ENCODE measurements at regions not wholly inside any gene's neighbourhood (a gene's known extent, or its start where the extent isn't known, plus 50 kb on each side); places are given as distances from the start of the nearest gene placed in this dataset.
A peak's percentile ranks its signal among the peaks of the same experiment; 100 is the strongest.

GRCh38 chr5:133773247-133774202, 161.2 kb upstream of the FSTL4 start:
- POLR2A ChIA-PET = no interaction called here
- Mint-ChIP-seq H3K4me3 (no peak overlapping the region), H3K27me3 (peaks cover 22% of the 10 kb centered on the region), H3K4me1 (no peaks in the 10 kb centered on the region), H3K36me3 (no peaks in the 10 kb centered on the region), H3K9me3 (peaks cover 7% of the 10 kb centered on the region), H3K27ac (no peak overlapping the region)
- ATAC-seq (ENCODE audit: low read depth) (no peak), DNase-seq (no peak)

- peaks cover 36% of the 10 kb centered on the region for H3K27me3 Mint-ChIP-seq
- H3K9me3 Mint-ChIP-seq = peaks cover 7% of the 10 kb centered on the region
- DNase-seq (no peak), ATAC-seq (ENCODE audit: low read depth) (no peak)
- H3K4me1 Mint-ChIP-seq = no peaks in the 10 kb centered on the region
- no peak overlapping the region for H3K4me3 Mint-ChIP-seq
- H3K36me3 Mint-ChIP-seq = no peaks in the 10 kb centered on the region
- H3K27ac Mint-ChIP-seq = no peak overlapping the region
- POLR2A ChIA-PET = no interaction called here
These were observed 157.5 kb upstream of the FSTL4 start for GRCh38 chr5:133769842-133770241.

- Mint-ChIP-seq H3K4me3 (no peak overlapping the region), H3K9me3 (no peaks in the 10 kb centered on the region), H3K36me3 (no peaks in the 10 kb centered on the region), H3K27ac (no peak overlapping the region), H3K27me3 (peaks cover 21% of the 10 kb centered on the region), H3K4me1 (no peaks in the 10 kb centered on the region)
- ATAC-seq (ENCODE audit: low read depth) (no peak), DNase-seq (no peak)
- POLR2A ChIA-PET = no interaction called here
These were observed 151.4 kb upstream of the FSTL4 start for GRCh38 chr5:133763744-133764143.

DNA sequence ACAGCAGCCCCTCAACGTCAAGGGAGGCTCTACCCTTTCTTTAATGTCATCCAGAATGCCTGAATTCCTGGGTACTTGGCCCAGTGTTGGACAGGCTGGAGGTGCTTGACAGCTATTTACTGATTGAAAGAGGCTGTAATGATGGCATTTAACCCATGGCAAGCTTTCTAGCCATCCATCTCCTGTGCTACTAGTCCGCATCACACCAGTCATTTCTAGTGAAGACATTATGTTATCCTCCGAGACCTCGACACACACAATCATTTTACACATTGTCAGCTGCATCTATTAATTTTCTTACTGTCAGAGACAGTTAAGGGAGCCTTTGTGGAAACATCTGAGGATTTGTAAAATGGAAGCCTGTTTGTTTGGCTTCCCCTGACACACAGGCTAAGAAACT, 149.3 kb upstream of the FSTL4 start:
- ATAC-seq (ENCODE audit: low read depth) (no peak), DNase-seq (no peak)
- Mint-ChIP-seq H3K27ac (no peak overlapping the region), H3K4me1 (no peaks in the 10 kb centered on the region), H3K27me3 (peaks cover 13% of the 10 kb centered on the region), H3K9me3 (no peaks in the 10 kb centered on the region), H3K4me3 (no peak overlapping the region), H3K36me3 (no peaks in the 10 kb centered on the region)
- POLR2A ChIA-PET = no interaction called here

DNA sequence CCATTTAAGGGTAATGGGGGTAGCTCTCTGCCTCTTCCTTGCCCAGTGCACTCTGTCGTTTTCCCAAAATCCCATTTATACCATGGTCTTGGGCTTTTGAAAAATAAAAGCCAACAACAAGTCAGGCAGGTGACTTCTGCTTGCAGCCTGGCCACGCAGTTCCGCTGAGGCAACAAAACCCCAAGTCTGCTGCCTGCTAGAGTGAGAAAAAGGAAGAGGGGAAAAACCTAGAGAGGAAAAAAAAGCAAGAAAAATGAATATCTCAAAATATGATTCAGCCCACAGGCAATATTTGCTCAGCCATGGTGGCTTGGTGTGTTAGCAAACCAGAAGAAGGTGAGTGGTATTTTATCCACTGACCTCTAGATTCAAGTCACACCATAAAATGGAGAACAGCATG, 148.2 kb upstream of the FSTL4 start:
- DNase-seq = no peak
- Mint-ChIP-seq H3K4me3 (no peak overlapping the region), H3K27me3 (peaks cover 10% of the 10 kb centered on the region), H3K36me3 (no peaks in the 10 kb centered on the region), H3K9me3 (no peaks in the 10 kb centered on the region), H3K27ac (no peak overlapping the region), H3K4me1 (no peaks in the 10 kb centered on the region)
- no peak for ATAC-seq (ENCODE audit: low read depth)
- POLR2A ChIA-PET = no interaction called here

DNA sequence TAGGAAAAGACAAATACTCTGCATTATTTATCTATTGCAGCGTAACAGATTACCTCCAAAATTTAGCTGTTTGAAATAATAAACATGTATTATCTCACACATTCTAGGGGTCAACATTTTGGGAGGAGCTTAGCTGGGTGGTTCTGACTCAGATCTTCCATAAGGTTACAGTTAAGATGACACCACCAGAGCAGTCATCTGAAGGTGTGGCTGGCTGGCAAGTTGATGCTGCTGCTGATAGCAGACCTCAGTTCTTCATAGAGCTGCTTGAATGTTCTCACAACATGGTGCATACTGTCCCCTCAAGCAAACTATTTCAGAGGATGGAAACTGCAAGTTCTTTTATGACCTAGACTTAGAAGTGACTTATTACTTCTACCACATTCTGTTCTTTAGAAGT, 146.3 kb upstream of the FSTL4 start:
- ATAC-seq (ENCODE audit: low read depth) (no peak), DNase-seq (no peak)
- peaks cover 8% of the 10 kb centered on the region for H3K4me1 Mint-ChIP-seq
- no peak overlapping the region for H3K27ac Mint-ChIP-seq
- H3K9me3 Mint-ChIP-seq = no peaks in the 10 kb centered on the region
- no peak overlapping the region for H3K4me3 Mint-ChIP-seq
- H3K36me3 Mint-ChIP-seq = no peaks in the 10 kb centered on the region
- H3K27me3 Mint-ChIP-seq = peaks cover 13% of the 10 kb centered on the region
- POLR2A ChIA-PET = no interaction called here

DNA sequence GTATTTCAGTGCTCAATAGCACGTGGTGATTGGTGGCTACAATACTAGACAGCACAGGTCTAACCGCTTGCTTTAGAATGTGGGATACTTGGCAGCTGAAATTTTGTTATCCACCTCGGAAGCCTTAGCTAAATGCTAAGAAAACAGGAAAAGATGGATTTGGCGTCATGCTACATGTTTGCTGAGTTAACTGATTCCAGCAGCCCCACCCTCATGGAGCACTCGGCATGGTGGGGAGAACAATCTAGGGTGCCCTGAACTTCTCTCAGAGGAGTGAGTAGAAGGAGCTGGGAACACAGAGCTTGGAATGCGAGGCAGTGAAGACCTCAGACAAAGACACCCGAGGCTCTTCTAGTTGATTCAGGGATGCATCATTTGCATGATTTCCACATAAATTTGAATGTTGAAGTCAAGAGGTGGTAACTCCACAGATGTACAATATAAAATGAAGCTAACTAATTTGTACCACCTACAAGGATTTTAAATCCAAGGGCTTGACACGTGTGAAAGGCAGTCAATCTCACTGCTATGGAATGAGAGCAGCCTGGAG, 145.1 kb upstream of the FSTL4 start:
- H3K4me1 Mint-ChIP-seq = peaks cover 8% of the 10 kb centered on the region
- H3K27ac Mint-ChIP-seq = no peak overlapping the region
- POLR2A ChIA-PET = interaction anchor here (0.7 kb wide), 1 partner anchor 249 kb away, joined by 3 read pairs; no protein-coding TSS in a partner anchor
- H3K27me3 Mint-ChIP-seq = peaks cover 13% of the 10 kb centered on the region
- no peak for DNase-seq
- no peaks in the 10 kb centered on the region for H3K36me3 Mint-ChIP-seq
- ATAC-seq (ENCODE audit: low read depth) = no peak
- H3K4me3 Mint-ChIP-seq = no peak overlapping the region
- H3K9me3 Mint-ChIP-seq = no peaks in the 10 kb centered on the region

DNA sequence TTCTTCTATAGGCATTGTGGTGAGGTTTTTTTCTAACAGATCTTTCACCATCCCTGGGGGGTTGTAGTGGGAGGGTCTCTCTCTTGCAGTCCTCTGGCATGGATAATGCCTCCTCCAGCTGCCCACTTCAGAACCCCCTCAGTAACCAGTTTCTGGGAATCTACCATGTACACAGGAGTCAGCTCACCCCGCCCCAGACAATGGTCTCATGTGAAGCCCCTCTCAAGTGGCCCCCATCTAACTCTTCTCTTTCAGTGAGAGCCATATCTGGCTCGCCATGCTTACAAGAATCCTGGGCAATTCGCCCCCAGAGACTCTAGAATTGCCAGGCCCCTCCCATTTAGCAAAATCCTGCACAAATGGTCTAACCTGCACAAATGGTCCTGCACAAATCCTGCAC, 144.4 kb upstream of the FSTL4 start:
- POLR2A ChIA-PET = interaction anchor here (0.7 kb wide), 1 partner anchor 250 kb away, joined by 3 read pairs; no protein-coding TSS in a partner anchor
- no peak for DNase-seq

DNA sequence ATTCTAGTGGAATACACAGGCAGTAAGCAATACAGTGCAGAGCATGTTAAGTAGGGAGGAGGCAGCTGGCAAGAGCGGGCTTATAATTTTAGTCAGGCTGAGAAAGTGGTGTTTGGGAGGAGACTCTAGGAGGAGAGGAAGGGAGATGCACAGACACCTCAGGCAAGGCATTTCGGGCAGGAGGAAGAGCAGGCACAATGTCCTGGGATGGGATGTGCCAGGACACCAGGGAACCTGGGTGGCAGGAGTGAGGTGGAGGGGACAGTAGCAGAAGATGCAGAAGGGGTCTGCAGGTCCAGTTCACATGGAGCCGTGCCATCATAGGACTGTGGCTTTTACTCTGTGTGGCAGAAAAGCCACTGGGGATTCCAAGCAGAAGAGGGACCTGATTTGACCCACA, 143.7 kb upstream of the FSTL4 start:
- H3K27ac Mint-ChIP-seq = no peak overlapping the region
- ATAC-seq (ENCODE audit: low read depth) (no peak), DNase-seq (no peak)
- no peaks in the 10 kb centered on the region for H3K36me3 Mint-ChIP-seq
- peaks cover 8% of the 10 kb centered on the region for H3K4me1 Mint-ChIP-seq
- no peaks in the 10 kb centered on the region for H3K9me3 Mint-ChIP-seq
- H3K27me3 Mint-ChIP-seq = peaks cover 20% of the 10 kb centered on the region
- POLR2A ChIA-PET = no interaction called here
- no peak overlapping the region for H3K4me3 Mint-ChIP-seq

More for the DNA sequence above, 144.4 kb upstream of the FSTL4 start:
- H3K4me1 Mint-ChIP-seq = peaks cover 8% of the 10 kb centered on the region
- H3K4me3 Mint-ChIP-seq = no peak overlapping the region
- no peak overlapping the region for H3K27ac Mint-ChIP-seq
- no peaks in the 10 kb centered on the region for H3K36me3 Mint-ChIP-seq
- no peak for ATAC-seq (ENCODE audit: low read depth)
- peaks cover 16% of the 10 kb centered on the region for H3K27me3 Mint-ChIP-seq
- H3K9me3 Mint-ChIP-seq = no peaks in the 10 kb centered on the region

GRCh38 chr5:133754575-133755169, 142.3 kb upstream of the FSTL4 start:
- no peaks in the 10 kb centered on the region for H3K36me3 Mint-ChIP-seq
- peaks cover 8% of the 10 kb centered on the region for H3K4me1 Mint-ChIP-seq
- H3K9me3 Mint-ChIP-seq = no peaks in the 10 kb centered on the region
- DNase-seq = no peak
- POLR2A ChIA-PET = no interaction called here
- peak; percentile 75 for ATAC-seq (ENCODE audit: low read depth)
- peaks cover 20% of the 10 kb centered on the region for H3K27me3 Mint-ChIP-seq
- H3K27ac Mint-ChIP-seq = no peak overlapping the region
- H3K4me3 Mint-ChIP-seq = no peak overlapping the region

DNA sequence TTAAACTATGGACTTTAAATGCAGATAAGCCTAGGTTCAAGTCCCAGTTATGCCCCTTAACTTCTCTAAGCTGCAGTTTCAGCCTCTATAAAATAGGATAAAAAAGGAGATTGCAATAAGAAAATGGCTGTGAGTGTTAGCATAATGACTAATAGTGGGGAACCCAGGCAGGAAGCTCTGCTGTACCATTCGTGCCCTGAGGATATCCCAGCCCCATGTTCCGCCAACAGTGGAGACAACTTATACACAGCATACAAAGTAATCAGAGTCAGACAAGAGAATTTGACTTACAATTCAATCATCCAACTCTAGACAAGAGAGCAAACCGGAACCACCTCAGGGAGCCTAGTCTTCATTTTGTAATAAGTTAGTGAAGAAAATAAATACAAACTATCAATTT, 141.5 kb upstream of the FSTL4 start:
- no peaks in the 10 kb centered on the region for H3K36me3 Mint-ChIP-seq
- POLR2A ChIA-PET = no interaction called here
- no peaks in the 10 kb centered on the region for H3K9me3 Mint-ChIP-seq
- DNase-seq (no peak), ATAC-seq (ENCODE audit: low read depth) (no peak)
- H3K4me1 Mint-ChIP-seq = peaks cover 8% of the 10 kb centered on the region
- H3K4me3 Mint-ChIP-seq = no peak overlapping the region
- H3K27me3 Mint-ChIP-seq = peaks cover 20% of the 10 kb centered on the region
- no peak overlapping the region for H3K27ac Mint-ChIP-seq

- ATAC-seq (ENCODE audit: low read depth) = no peak
- no peak for DNase-seq
- H3K9me3 Mint-ChIP-seq = no peaks in the 10 kb centered on the region
- no peak overlapping the region for H3K4me3 Mint-ChIP-seq
- peaks cover 8% of the 10 kb centered on the region for H3K4me1 Mint-ChIP-seq
- no peaks in the 10 kb centered on the region for H3K36me3 Mint-ChIP-seq
- no peak overlapping the region for H3K27ac Mint-ChIP-seq
- peaks cover 19% of the 10 kb centered on the region for H3K27me3 Mint-ChIP-seq
- POLR2A ChIA-PET = no interaction called here
These were observed 139.5 kb upstream of the FSTL4 start for GRCh38 chr5:133751846-133752245.

DNA sequence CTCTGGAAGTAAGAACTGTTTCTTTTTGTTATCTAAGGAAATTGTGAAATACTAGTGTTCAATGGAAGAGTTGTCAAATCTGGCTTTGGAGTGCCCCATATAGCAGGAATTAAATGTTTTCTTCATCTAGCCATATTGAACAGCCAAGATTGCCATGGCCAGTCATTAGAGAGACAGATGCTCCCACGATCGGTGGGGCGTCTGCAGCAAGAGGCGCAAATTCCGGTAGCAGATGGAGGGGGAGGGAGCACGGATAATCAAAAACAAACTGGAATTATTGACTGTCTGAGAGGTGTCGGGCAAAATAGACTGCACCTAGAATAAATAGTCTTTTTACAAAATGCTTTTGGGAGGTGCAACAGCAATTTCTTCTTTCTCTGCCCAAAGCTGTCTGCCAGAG, 139.1 kb upstream of the FSTL4 start:
- ATAC-seq (ENCODE audit: low read depth) = no peak
- POLR2A ChIA-PET = no interaction called here
- Mint-ChIP-seq H3K27ac (no peak overlapping the region), H3K4me3 (no peak overlapping the region), H3K27me3 (peaks cover 16% of the 10 kb centered on the region), H3K9me3 (no peaks in the 10 kb centered on the region), H3K4me1 (peaks cover 8% of the 10 kb centered on the region), H3K36me3 (no peaks in the 10 kb centered on the region)
- no peak for DNase-seq

DNA sequence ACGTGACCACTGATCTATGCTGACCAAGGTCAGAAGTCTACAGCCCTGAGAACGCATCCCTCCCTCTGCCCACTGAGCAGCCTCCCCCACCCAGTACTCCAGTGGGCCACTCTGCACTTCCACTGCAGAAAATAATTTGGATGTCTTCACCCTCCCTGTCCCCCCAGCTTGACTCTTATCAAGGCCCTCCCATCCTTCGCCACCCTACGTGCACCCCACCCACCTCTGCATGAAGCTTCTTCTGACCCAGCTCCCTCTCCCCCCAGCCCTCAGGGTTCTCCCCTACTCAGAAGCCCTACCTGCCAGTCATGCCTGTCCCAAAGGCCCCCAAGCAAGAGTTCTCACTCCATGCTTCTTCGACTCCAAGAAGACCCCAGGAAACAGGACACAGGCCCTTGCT, 138.5 kb upstream of the FSTL4 start:
- Mint-ChIP-seq H3K27ac (no peak overlapping the region), H3K4me1 (peaks cover 8% of the 10 kb centered on the region), H3K4me3 (no peak overlapping the region), H3K9me3 (no peaks in the 10 kb centered on the region), H3K36me3 (no peaks in the 10 kb centered on the region), H3K27me3 (peaks cover 16% of the 10 kb centered on the region)
- ATAC-seq (ENCODE audit: low read depth) (no peak), DNase-seq (no peak)
- POLR2A ChIA-PET = no interaction called here

Data from activated naive CD8-positive, alpha-beta T cell treated with anti-CD3 and anti-CD28 coated beads, Interleukin-2, amount 10 ng/mL, durations not matched to agents 7 days and 5 days (primary cell).